ENCODE measurements at regions not wholly inside any gene's neighbourhood (a gene's known extent, or its start where the extent isn't known, plus 50 kb on each side); places are given as distances from the start of the nearest gene placed in this dataset.

GRCh38 chr18:78913830-78914231 is 65.8 kb upstream of the SALL3 start:
- TF ChIP-seq POLR2AphosphoS5 (IDR thresholded peaks at IDR 0.05; ENCODE audit: low read depth, low read length) (no peak), ZNF274 (CRISPR knock-in tag; IDR thresholded peaks at IDR 0.05) (no peak), NFYB (CRISPR knock-in tag; IDR thresholded peaks at IDR 0.05) (no peak), ZBED4 (CRISPR knock-in tag; IDR thresholded peaks at IDR 0.05; ENCODE audit: borderline replicate concordance) (no peak), TAF1 (CRISPR knock-in tag; IDR thresholded peaks at IDR 0.05) (no peak), KAT8 (CRISPR knock-in tag; IDR thresholded peaks at IDR 0.05) (no peak), SOX6 (IDR thresholded peaks at IDR 0.05) (no peak), SOX6 (CRISPR knock-in tag; IDR thresholded peaks at IDR 0.05) (no peak), CTCF (CRISPR knock-in tag; IDR thresholded peaks at IDR 0.05) (no peak), HBP1 (CRISPR knock-in tag; IDR thresholded peaks at IDR 0.05; ENCODE audit: low read depth) (no peak), ZNF24 (IDR thresholded peaks at IDR 0.05) (no peak), SRF (IDR thresholded peaks at IDR 0.05; ENCODE audit: low read depth, low read length) (no peak), DPF2 (CRISPR knock-in tag; IDR thresholded peaks at IDR 0.05; ENCODE audit: borderline replicate concordance, low read depth) (no peak), KAT7 (CRISPR knock-in tag; IDR thresholded peaks at IDR 0.05; ENCODE audit: borderline replicate concordance) (no peak), RAD21 (CRISPR knock-in tag; IDR thresholded peaks at IDR 0.05) (no peak)

Measured in HepG2 (cell line).